SH-SY5Y (cell line): ENCODE measurements at regions not wholly inside any gene's neighbourhood (a gene's known extent, or its start where the extent isn't known, plus 50 kb on each side); places are given as distances from the start of the nearest gene placed in this dataset.

Source experiments
- GATA2 ChIP-seq: IDR thresholded peaks from 2 replicates; pipeline ENCODE4 v1.6.1; 2011; ENCODE audit warnings: mild to moderate bottlenecking, low read depth, low read length
- GATA3 ChIP-seq: IDR thresholded peaks from 2 replicates; pipeline ENCODE4 v1.6.1; 2011; ENCODE audit warnings: low read depth, mild to moderate bottlenecking, low read length, moderate library complexity

GRCh38 chr4:179163147-179163546 lies 1720.9 kb upstream of the AGA start:
- no peak for TF ChIP-seq GATA3
- TF ChIP-seq GATA2, result no peak
